ENCODE measurements at regions not wholly inside any gene's neighbourhood (a gene's known extent, or its start where the extent isn't known, plus 50 kb on each side); places are given as distances from the start of the nearest gene placed in this dataset.

- DNase-seq (ENCODE audit: low read depth, low spot score) = no peak
- POLR2A ChIA-PET = no interaction called here
- H3K4me3 ChIP-seq (ENCODE audit: low read depth, low read length) = no peak overlapping the region
- TF ChIP-seq CTCF (IDR thresholded peaks at IDR 0.05; ENCODE audit: insufficient read depth, low read length, missing control alignments) = no peak
- CTCF ChIA-PET = no interaction called here
Measured at GRCh38 chr2:5942204-5942603, 250.0 kb downstream of the SOX11 start.

GRCh38 chr2:5945742-5946141, 253.6 kb downstream of the SOX11 start:
- no peak for DNase-seq (ENCODE audit: low read depth, low spot score)
- CTCF ChIA-PET = no interaction called here
- no peak for TF ChIP-seq CTCF (IDR thresholded peaks at IDR 0.05; ENCODE audit: insufficient read depth, low read length, missing control alignments)
- H3K4me3 ChIP-seq (ENCODE audit: low read depth, low read length) = no peak overlapping the region
- POLR2A ChIA-PET = no interaction called here

- H3K4me3 ChIP-seq (ENCODE audit: low read depth, low read length) = no peak overlapping the region
- no peak for TF ChIP-seq CTCF (IDR thresholded peaks at IDR 0.05; ENCODE audit: insufficient read depth, low read length, missing control alignments)
- DNase-seq (ENCODE audit: low read depth, low spot score) = no peak
- ChIA-PET POLR2A (no interaction called here), CTCF (no interaction called here)
Measured at GRCh38 chr2:5946225-5947115, 254.3 kb downstream of the SOX11 start.

- H3K4me3 ChIP-seq (ENCODE audit: low read depth, low read length) = no peak overlapping the region
- TF ChIP-seq CTCF (IDR thresholded peaks at IDR 0.05; ENCODE audit: insufficient read depth, low read length, missing control alignments) = no peak
- ChIA-PET CTCF (no interaction called here), POLR2A (no interaction called here)
- DNase-seq (ENCODE audit: low read depth, low spot score) = no peak
Measured at GRCh38 chr2:5950736-5951135, 258.6 kb downstream of the SOX11 start.

GRCh38 chr2:5951471-5951870, 259.3 kb downstream of the SOX11 start:
- no peak overlapping the region for H3K4me3 ChIP-seq (ENCODE audit: low read depth, low read length)
- CTCF ChIA-PET = no interaction called here
- no peak for TF ChIP-seq CTCF (IDR thresholded peaks at IDR 0.05; ENCODE audit: insufficient read depth, low read length, missing control alignments)
- POLR2A ChIA-PET = no interaction called here
- DNase-seq (ENCODE audit: low read depth, low spot score) = no peak

GRCh38 chr2:5953525-5953924, 261.3 kb downstream of the SOX11 start:
- no peak for TF ChIP-seq CTCF (IDR thresholded peaks at IDR 0.05; ENCODE audit: insufficient read depth, low read length, missing control alignments)
- no peak overlapping the region for H3K4me3 ChIP-seq (ENCODE audit: low read depth, low read length)
- DNase-seq (ENCODE audit: low read depth, low spot score) = no peak
- POLR2A ChIA-PET = no interaction called here
- CTCF ChIA-PET = no interaction called here
